HS-5 (cell line): ENCODE measurements at regions not wholly inside any gene's neighbourhood (a gene's known extent, or its start where the extent isn't known, plus 50 kb on each side); places are given as distances from the start of the nearest gene placed in this dataset.

ENCODE experiments used
- DNase-seq: peaks from one replicate; pipeline ENCODE4 v3.0.0-alpha.2; 2012; ENCODE audit warnings: low read depth

GRCh38 chr2:59572227-59572626 lies 981.2 kb downstream of the BCL11A start:
- no peak for DNase-seq

- no peak for DNase-seq
Measured at GRCh38 chr2:59570818-59571217, 982.6 kb downstream of the BCL11A start.

- DNase-seq = no peak
Measured at GRCh38 chr2:59569124-59569523, 984.3 kb downstream of the BCL11A start.

- DNase-seq = no peak
Measured at GRCh38 chr2:59568461-59568860, 985.0 kb downstream of the BCL11A start.

GRCh38 chr2:59567151-59567550 lies 986.3 kb downstream of the BCL11A start:
- DNase-seq = no peak

GRCh38 chr2:59566739-59567138 lies 986.7 kb downstream of the BCL11A start:
- DNase-seq = no peak

- no peak for DNase-seq
Measured at GRCh38 chr2:59561281-59561680, 992.2 kb downstream of the BCL11A start.

GRCh38 chr2:59560769-59561168 lies 992.7 kb downstream of the BCL11A start:
- DNase-seq = no peak

- DNase-seq = no peak
Measured at GRCh38 chr2:59540864-59541263, 1012.6 kb downstream of the BCL11A start.

- no peak for DNase-seq
Measured at GRCh38 chr2:59538398-59538911, 1015.0 kb downstream of the BCL11A start.

- DNase-seq = no peak
Measured at GRCh38 chr2:59532808-59533207, 1020.6 kb downstream of the BCL11A start.

GRCh38 chr2:59530258-59530657 lies 1023.2 kb downstream of the BCL11A start:
- DNase-seq = no peak

- no peak for DNase-seq
Measured at GRCh38 chr2:59529726-59530125, 1023.7 kb downstream of the BCL11A start.

- DNase-seq = no peak
Measured at GRCh38 chr2:59528525-59528924, 1024.9 kb downstream of the BCL11A start.

- DNase-seq = no peak
Measured at GRCh38 chr2:59502981-59503380, 1050.5 kb downstream of the BCL11A start.

- DNase-seq = no peak
Measured at GRCh38 chr2:59490994-59491393, 1062.5 kb downstream of the BCL11A start.

GRCh38 chr2:59490192-59490591 lies 1063.3 kb downstream of the BCL11A start:
- no peak for DNase-seq

- DNase-seq = no peak
Measured at GRCh38 chr2:59484673-59485072, 1068.8 kb downstream of the BCL11A start.

- no peak for DNase-seq
Measured at GRCh38 chr2:59463426-59463825, 1090.0 kb downstream of the BCL11A start.

- no peak for DNase-seq
Measured at GRCh38 chr2:59462422-59463197, 1090.8 kb downstream of the BCL11A start.

GRCh38 chr2:59461127-59461526 lies 1092.3 kb downstream of the BCL11A start:
- no peak for DNase-seq

- DNase-seq = no peak
Measured at GRCh38 chr2:59458800-59459199, 1094.7 kb downstream of the BCL11A start.

GRCh38 chr2:59456285-59456684 lies 1097.2 kb downstream of the BCL11A start:
- no peak for DNase-seq

GRCh38 chr2:59449274-59449673 lies 1104.2 kb downstream of the BCL11A start:
- no peak for DNase-seq
